GM12872 (cell line): ENCODE measurements at regions not wholly inside any gene's neighbourhood (a gene's known extent, or its start where the extent isn't known, plus 50 kb on each side); places are given as distances from the start of the nearest gene placed in this dataset.

Source experiments
- CTCF ChIP-seq: IDR thresholded peaks from 3 replicates; pipeline ENCODE4 v1.5.1; 2011; ENCODE audit warnings: low read depth, mild to moderate bottlenecking, low read length, moderate library complexity; ENCODE audit not compliant: insufficient read depth

DNA sequence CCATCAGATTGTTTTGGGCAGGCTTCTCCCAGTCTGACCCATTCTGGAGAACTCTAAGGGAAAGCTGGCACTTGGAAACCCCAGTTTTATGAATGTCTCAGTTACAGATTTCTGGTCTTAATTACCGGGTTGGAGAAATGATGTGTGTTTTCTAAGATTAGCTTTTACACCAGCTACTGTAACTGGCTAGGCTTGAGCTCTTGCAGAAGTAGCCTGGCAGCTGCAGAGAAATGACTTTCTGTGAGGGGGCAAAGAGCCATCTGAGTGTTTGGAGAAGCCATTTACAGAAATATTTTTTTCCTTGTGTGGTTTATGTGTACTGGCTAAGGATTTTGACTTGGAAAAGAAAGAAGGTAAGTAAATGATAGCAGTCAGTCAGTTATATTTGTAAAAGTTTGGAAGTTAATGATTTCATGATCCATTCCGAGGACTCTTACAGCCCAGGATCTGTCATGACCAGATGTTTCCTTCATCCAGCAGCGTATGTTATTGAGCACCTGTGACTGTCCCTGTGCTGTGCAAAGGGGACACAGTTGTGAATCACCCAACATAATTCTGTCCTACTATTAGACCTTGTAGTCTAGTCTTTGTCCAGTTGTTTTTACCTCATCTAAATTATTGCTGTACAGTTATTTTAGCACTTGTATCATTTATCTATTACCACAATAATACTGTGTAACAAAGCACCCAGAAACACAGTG is 53.7 kb upstream of the GDNF start:
- TF ChIP-seq CTCF = no peak

- TF ChIP-seq CTCF = no peak
Measured at GRCh38 chr5:37892586-37892985, 52.7 kb upstream of the GDNF start.

- TF ChIP-seq CTCF = no peak
Measured at GRCh38 chr5:37891832-37892231, 52.0 kb upstream of the GDNF start.

DNA sequence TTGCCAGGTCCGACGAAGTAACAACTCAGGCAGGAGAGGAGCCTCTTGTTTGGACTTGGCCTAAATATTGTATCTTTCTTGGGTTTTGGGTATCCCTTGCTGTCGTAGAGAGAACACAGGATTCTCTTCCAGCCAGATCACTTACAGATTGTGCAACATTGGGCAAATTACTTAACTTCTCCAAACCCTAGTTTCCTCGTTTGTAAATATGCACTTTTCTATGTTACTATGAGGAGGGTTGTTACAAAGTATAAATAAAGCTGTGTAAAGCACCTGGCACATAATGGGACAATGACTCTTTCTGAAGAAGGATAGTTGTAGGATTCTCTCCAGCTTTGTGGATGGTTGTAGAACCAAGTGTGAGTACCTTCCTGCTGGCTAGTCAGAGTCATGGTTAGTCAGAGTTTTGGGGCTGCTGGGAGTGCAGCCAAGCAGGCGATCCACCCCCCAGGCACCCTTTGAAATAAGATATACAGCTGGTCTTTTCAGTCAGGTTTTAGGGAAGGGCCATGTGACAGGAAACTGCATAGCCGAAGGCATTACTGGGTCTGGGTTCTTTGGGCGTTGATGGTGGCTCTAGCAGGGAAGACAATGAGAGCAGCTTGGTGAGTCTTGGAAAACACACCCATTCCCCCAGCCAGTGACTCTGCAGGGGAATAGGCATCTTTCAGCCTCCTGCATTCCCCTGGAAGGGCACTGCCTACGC is 49.9 kb upstream of the GDNF start:
- no peak for TF ChIP-seq CTCF
